Upper lobe of right lung (tissue), 1 donor: ENCODE measurements at regions not wholly inside any gene's neighbourhood (a gene's known extent, or its start where the extent isn't known, plus 50 kb on each side); places are given as distances from the start of the nearest gene placed in this dataset.
"Not testable (repeated sequence)": the region's sequence is repeated elsewhere in the genome, so short reads cannot be mapped to it uniquely, and the experiment has no call there.

Experiments used
- ATAC-seq: fragments of 200-7000 bp; cut with Tn5 transposase; one replicate; pipeline ENCODE4 v1.9.1; 2020; ENCODE audit warnings: mild to moderate bottlenecking, moderate library complexity
- DNase-seq: peaks from one replicate; pipeline ENCODE4 v3.0.0-alpha.2; 2020
- H3K27ac ChIP-seq: fragments of 200-600 bp; one replicate; pipeline ENCODE4 v1.8.0; 2022
- H3K27me3 ChIP-seq: fragments of 200-600 bp; one replicate; pipeline ENCODE4 v1.8.0; 2022; ENCODE audit warnings: mild to moderate bottlenecking
- H3K36me3 ChIP-seq: fragments of 200-600 bp; one replicate; pipeline ENCODE4 v1.8.0; 2022
- H3K4me1 ChIP-seq: fragments of 200-600 bp; one replicate; pipeline ENCODE4 v1.8.0; 2022
- H3K4me3 ChIP-seq: fragments of 200-600 bp; one replicate; pipeline ENCODE4 v1.8.0; 2022; ENCODE audit warnings: mild to moderate bottlenecking
- H3K9me3 ChIP-seq: fragments of 200-600 bp; one replicate; pipeline ENCODE4 v1.8.0; 2022
- intact Hi-C: fragments of 100-400 bp; cut with DNase I; formaldehyde crosslinking; loops from one replicate; pipeline ENCODE4 v1.11.0; 2022
- TF ChIP-seq, protein P1 (sequence below): fragments of 200-600 bp; IDR thresholded peaks from one replicate; pipeline ENCODE4 v1.8.0; 2022; ENCODE audit warnings: antibody characterized with exemption
- donor health status: DM: no; HTN: yes; CAD: no; lungs with severe emphysema.

DNA sequence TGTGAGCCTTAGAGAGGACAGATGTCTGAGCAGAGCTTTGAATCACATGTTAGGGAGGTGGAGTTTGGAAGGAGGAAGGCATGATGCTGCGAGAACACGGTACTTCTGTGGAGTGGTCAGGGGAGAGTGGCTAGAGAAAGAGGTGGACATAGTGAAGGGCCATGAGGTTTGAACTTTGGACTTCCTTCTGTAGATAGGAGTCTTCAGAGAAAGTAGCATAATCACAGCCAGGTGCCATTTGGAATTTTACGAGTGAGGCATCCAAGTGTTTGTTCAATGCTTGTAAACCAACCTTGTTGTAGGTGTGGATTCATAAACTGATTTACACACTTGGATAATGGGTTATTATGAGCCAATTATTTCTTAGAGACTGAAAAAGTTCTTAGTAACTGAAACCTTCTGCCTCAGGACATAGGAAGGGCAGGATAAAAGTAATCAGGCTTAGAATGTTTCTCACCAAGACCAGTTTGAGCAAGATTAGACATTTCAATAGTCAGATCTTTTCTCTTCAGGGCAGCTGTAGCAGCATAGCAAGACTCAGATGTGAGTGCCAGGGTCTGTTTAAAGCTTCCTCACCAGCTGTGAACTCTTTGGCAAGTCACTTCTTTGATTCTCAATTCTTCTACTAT, 83.5 kb upstream of the HMCN1 start:
- Histone ChIP-seq H3K4me3 (no peak overlapping the region), H3K9me3 (no peaks in the 10 kb centered on the region), H3K27ac (no peak overlapping the region), H3K36me3 (no peaks in the 10 kb centered on the region), H3K4me1 (peaks cover 11% of the 10 kb centered on the region), H3K27me3 (no peaks in the 10 kb centered on the region)
- TF ChIP-seq, protein P1, sequence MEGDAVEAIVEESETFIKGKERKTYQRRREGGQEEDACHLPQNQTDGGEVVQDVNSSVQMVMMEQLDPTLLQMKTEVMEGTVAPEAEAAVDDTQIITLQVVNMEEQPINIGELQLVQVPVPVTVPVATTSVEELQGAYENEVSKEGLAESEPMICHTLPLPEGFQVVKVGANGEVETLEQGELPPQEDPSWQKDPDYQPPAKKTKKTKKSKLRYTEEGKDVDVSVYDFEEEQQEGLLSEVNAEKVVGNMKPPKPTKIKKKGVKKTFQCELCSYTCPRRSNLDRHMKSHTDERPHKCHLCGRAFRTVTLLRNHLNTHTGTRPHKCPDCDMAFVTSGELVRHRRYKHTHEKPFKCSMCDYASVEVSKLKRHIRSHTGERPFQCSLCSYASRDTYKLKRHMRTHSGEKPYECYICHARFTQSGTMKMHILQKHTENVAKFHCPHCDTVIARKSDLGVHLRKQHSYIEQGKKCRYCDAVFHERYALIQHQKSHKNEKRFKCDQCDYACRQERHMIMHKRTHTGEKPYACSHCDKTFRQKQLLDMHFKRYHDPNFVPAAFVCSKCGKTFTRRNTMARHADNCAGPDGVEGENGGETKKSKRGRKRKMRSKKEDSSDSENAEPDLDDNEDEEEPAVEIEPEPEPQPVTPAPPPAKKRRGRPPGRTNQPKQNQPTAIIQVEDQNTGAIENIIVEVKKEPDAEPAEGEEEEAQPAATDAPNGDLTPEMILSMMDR, result no peak
- peak; percentile 61 for ATAC-seq
- intact Hi-C loops, result no loop called here
- no peak for DNase-seq

DNA sequence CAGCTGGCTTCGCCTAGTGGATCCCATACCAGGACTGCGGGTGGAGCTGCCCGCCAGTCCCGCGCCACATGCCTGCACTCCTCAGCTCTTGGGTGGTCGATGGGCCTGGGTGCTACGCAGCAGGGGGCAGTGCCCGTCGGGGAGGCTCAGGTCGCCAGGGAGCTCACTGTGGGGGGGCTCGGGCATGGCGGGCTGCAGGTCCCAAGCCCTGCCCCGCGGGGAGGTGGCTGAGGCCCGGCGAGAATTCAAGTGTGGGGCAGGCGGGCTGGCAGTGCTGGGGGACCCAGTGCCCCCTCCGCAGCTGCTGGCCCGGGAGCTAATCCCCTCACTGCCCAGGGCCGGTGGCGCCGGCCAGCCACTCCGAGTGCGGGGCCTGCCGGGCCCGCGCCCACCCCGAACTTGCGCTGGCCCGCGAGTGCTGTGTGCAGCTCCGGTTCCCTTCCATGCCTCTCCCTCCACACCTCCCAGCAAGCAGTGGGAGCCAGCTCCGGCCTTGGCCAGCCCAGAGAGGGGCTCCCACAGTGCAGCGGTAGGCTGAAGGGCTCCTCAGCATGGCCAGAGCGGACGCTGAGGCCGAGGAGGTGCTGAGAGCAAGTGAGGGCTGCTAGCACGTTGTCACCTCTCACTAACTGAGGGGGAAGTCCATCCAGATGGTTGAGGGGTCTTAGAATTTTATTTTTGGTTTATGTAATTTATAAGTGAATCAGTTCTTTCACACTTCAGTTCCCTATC, 85.2 kb upstream of the HMCN1 start:
- DNase-seq (peak; percentile 58), ATAC-seq (no peak)
- no peak overlapping the region for H3K4me3 ChIP-seq
- H3K27me3 ChIP-seq, result no peaks in the 10 kb centered on the region
- TF ChIP-seq, protein P1, result no peak
- peaks cover 15% of the 10 kb centered on the region for H3K4me1 ChIP-seq
- no peaks in the 10 kb centered on the region for H3K9me3 ChIP-seq
- H3K36me3 ChIP-seq, result no peaks in the 10 kb centered on the region
- intact Hi-C loops, result no loop called here
- no peak overlapping the region for H3K27ac ChIP-seq

DNA sequence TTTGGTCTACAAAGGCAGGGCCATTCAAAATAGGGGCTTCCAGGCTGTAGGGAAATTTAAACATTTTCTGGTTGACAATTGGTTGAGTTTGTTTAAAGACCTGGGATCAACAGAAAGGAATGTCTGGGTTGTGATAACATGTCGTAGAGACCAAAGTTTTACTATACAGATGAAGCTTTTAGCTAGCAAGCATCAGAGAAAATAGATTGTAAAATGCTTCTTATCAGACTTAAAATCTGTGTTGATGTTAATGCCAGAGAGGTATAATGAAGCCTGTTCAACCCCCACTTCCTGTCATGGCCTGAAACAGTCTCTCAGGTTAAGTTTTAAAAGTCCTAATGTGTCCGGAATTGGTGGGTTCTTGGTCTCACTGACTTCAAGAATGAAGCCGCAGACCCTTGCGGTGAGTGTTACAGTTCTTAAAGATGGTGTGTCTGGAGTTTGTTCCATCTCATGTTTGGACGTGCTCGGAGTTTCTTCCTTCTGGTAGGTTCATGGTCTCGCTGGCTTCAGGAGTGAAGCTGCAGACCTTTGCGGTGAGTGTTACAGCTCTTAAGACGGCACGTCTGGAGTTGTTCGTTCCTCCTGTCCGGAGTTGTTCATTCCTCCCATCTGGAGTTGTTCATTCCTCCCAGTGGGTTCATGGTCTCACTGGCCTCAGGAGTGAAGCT, 86.5 kb upstream of the HMCN1 start:
- H3K4me1 ChIP-seq, result peaks cover 15% of the 10 kb centered on the region
- H3K4me3 ChIP-seq, ATAC-seq, H3K27ac ChIP-seq, H3K36me3 ChIP-seq, H3K27me3 ChIP-seq, DNase-seq, intact Hi-C loops, H3K9me3 ChIP-seq: not testable (repeated sequence)

DNA sequence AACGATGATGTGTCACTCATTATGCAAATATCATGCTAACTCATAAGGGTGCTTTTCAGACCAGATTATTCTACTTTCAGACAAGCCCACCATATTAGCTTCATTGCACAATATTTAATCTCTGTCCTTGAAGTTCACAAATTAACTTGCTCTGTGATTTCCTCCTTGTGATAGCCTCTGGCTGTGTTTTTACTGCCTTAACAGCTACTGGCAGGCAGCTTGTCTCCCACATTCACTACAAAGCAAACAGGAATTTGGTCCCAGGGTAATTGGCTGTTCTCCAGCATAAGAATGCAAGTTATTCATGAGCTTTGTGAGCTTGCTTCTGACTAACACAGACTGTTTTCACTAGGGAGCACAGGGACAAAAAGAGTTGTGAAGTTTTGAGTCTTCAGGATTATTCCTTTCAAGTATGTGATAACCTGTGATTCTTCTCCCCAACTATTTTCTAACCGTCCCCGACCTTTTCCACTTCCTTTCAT, 87.9 kb upstream of the HMCN1 start:
- no peaks in the 10 kb centered on the region for H3K36me3 ChIP-seq
- ATAC-seq (peak; percentile 87), DNase-seq (no peak)
- TF ChIP-seq, protein P1, result no peak
- intact Hi-C loops, result no loop called here
- peak overlapping the region; percentile 2 for H3K27ac ChIP-seq
- H3K27me3 ChIP-seq, result no peaks in the 10 kb centered on the region
- no peaks in the 10 kb centered on the region for H3K9me3 ChIP-seq
- peaks cover 15% of the 10 kb centered on the region for H3K4me1 ChIP-seq
- peak overlapping the region; percentile 4 for H3K4me3 ChIP-seq

DNA sequence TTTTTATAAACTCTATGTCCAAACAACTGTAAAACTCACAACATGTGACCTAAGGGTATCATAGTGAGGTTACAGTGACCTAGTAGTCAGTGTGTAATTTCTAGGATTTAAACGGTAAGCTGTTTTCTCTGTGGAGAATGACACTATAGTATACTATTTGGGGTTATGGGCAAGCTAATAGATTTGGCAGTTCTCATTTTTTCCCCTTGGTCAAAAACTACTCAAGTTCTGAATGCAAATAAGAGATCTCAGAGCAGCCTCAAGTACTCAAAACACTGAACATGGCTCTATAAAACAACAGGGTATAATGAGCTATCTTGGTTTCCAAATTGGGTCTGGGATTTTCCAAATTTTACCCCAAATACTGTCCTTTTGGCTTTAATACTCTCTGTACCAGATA, 88.5 kb upstream of the HMCN1 start:
- TF ChIP-seq, protein P1, result no peak
- Histone ChIP-seq H3K9me3 (no peaks in the 10 kb centered on the region), H3K4me3 (no peak overlapping the region), H3K36me3 (no peaks in the 10 kb centered on the region), H3K27ac (no peak overlapping the region), H3K4me1 (peaks cover 15% of the 10 kb centered on the region), H3K27me3 (no peaks in the 10 kb centered on the region)
- DNase-seq (no peak), ATAC-seq (no peak)
- intact Hi-C loops, result no loop called here

DNA sequence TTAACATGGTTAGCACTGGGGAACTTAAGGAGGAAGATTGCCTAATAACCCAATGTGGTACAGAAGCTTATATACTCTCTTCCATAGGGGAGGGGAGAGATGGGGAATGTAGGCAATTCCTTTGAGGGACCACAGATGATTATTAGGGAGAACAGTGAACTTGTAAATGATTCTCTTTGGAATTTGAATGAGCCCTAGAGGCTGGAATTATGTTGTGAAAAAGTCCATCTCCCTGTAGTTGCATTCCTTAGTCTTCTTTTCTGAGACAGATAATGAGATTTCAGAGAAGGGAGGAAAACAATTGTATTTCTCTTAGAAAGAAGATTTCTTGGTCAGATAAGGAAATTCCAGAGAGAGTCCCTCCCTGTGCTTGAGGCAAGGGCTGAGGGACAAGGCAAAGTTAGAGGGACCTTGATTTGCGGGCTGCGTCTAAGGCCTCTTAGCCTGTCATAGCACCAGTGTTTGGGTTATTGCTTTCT, 89.0 kb upstream of the HMCN1 start:
- intact Hi-C loops, result no loop called here
- no peaks in the 10 kb centered on the region for H3K9me3 ChIP-seq
- no peaks in the 10 kb centered on the region for H3K27me3 ChIP-seq
- TF ChIP-seq, protein P1, result no peak
- DNase-seq, result no peak
- no peak overlapping the region for H3K27ac ChIP-seq
- no peak overlapping the region for H3K4me3 ChIP-seq
- peaks cover 15% of the 10 kb centered on the region for H3K4me1 ChIP-seq
- no peak for ATAC-seq
- H3K36me3 ChIP-seq, result no peaks in the 10 kb centered on the region
